GM12873 (cell line): ENCODE measurements at regions not wholly inside any gene's neighbourhood (a gene's known extent, or its start where the extent isn't known, plus 50 kb on each side); places are given as distances from the start of the nearest gene placed in this dataset.

ENCODE experiments used
- CTCF ChIP-seq: IDR thresholded peaks from 2 replicates; pipeline ENCODE4 v1.5.1; 2012; ENCODE audit warnings: low read depth, mild to moderate bottlenecking, moderate library complexity, low read length, control low read depth; ENCODE audit not compliant: insufficient read depth; ENCODE audit errors: missing control alignments

DNA sequence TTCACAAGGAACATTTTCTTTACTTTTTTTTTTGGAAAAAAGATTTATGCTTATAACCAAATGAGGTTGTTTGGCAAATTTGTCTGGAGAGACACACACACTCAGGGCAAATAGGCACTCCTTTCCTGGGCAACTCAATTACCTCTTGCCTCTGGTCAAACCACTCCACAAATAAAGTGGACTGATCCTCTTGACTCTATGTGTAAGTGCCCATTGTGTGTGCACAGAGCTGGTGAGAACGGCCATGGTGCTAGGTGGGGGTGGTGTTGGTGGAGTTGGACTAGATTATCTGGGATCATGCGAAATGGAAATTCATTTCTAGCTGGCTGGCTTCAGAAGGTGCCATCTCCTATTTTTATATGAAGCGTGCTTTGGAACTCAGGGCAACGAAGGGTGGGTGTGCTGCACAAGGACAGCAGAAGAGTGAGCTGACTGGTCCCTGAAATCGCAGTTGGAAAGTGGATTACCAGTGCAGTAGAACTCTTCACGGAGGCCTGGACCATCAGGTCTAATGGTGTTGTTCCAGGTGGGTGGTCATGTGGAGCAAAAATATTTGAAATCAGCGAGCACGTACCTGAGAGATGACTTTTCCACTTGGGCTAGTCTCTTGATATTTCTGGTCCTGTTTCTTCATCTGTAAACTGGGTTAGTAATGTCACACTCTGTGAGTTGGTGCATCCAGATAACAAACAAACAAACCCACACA lies 149.9 kb downstream of the RPIA start:
- no peak for TF ChIP-seq CTCF

GRCh38 chr2:88842656-88843460 lies 151.4 kb downstream of the RPIA start:
- no peak for TF ChIP-seq CTCF

DNA sequence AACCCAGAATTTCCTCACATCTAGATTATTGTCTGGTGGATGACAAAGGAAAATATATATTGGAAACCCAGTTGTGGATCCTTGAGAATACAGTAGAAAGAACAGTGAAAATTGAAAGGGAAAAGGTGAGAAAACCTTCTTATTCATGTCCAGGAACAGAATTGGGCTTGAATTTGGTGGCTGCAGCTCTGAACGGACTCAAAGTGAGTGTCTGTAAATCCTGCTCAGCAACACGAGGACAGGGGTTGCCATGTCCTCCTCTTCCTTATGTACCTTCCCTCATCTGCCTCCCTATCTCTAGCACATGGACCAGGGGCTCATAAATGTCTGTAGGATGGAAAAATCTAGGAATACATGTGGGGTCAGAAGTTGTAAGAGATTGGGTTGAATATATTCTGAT lies 152.2 kb downstream of the RPIA start:
- no peak for TF ChIP-seq CTCF

GRCh38 chr2:88844960-88845359 lies 153.5 kb downstream of the RPIA start:
- TF ChIP-seq CTCF: no peak

DNA sequence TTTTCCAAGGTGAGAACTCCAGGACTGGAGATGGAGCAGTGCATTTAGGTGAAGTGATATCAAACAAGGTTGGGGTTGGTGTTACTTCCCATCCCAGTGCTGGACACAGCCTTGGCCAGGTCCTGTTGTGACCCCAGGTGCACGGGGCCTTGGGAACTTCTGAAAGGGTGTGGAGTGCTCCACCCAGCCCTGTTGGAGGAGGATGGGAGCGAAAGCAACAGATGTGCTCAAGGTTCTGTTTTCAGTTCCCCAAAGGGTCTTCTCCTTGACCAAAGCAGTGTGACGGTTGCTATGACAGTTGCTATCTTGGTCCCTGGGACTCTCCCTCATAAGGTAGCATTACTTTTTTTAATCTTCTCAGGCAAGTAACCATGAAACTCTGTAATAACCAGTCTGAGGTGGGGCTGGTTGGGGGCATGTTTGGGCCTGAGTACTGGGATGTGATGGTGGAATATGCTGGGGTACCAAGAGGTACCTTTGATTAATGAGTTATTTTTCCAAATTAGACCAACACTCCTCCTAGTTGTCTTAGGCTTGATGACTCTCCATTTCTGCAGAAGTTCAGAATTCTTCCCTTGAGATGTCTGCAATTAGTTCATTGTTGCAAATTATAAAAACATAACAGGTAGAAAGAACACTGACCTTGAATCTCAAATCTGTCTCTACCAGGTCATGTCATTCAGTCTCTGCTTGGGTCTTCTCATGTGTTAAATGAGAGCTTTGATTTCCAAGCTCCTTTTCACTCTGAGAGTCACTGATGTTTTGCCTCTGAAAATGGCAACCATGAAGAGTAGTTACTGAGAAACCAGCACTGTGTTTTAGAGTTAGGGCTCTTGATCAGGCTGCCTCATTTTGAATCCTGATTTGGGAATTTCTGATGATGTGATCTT lies 154.5 kb downstream of the RPIA start:
- TF ChIP-seq CTCF: no peak

DNA sequence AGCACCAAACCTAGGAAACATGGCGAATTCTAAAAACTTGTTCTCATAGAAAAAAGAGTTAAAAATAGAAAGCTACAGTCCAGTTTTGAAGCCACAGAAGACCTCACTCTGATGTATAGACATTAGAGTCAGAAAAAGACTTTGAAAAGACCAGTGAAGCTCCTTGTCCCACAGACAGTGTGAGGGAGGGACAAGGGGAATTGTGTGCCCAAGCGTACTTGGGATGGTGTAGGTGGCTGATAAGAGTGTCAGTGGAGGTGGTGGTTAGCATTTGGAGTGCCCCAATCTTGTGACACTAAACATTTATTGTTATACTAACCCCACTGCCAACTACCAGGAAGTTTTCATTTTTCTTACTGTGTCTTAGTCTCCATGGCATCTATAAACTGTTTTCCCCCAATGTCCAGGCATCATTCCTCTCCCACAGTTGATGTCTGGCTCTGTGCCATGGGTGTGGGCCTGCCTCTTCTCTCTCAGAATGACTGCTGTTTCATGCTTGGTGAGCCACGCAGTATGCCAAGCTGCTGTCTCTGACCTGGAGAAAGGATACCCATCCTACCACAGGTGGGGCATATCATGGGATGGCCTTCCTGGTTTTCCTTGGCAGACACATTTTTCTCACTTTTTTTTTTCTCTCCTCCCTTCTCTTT lies 161.4 kb downstream of the RPIA start:
- TF ChIP-seq CTCF: no peak
